Mesenchymal stem cell (in vitro differentiated cells and primary cell): ENCODE measurements at regions not wholly inside any gene's neighbourhood (a gene's known extent, or its start where the extent isn't known, plus 50 kb on each side); places are given as distances from the start of the nearest gene placed in this dataset.

Source experiments
- DNase-seq: peaks from one replicate; pipeline ENCODE4 v3.0.0-alpha.2; 2013
- H2AFZ ChIP-seq: one replicate; pipeline ENCODE4 v1.6.1; 2013; ENCODE audit warnings: low read depth, mild to moderate bottlenecking, control low read depth, inconsistent platforms, low read length, moderate library complexity
- H2AK5ac ChIP-seq: 2 replicates; pipeline ENCODE4 v1.6.1; 2013; ENCODE audit warnings: low read length, moderate library complexity, mild to moderate bottlenecking, inconsistent platforms; ENCODE audit not compliant: severe bottlenecking
- H2BK120ac ChIP-seq: one replicate; pipeline ENCODE4 v1.6.1; 2013; ENCODE audit warnings: low read depth, mild to moderate bottlenecking, inconsistent platforms, low read length, moderate library complexity
- H2BK12ac ChIP-seq, 2 experiments: one replicate each; pipeline ENCODE4 v1.6.1; 2013; ENCODE audit warnings: inconsistent platforms in 2 of 2, low read length in 2 of 2, mild to moderate bottlenecking in 2 of 2, moderate library complexity in 2 of 2, control low read depth in 1 of 2
- H2BK15ac ChIP-seq: one replicate; pipeline ENCODE4 v1.6.1; 2013; ENCODE audit warnings: mild to moderate bottlenecking, low read depth, inconsistent platforms; ENCODE audit not compliant: poor library complexity, severe bottlenecking
- H2BK5ac ChIP-seq: 2 replicates; pipeline ENCODE4 v1.6.1; 2013; ENCODE audit warnings: low read depth, mild to moderate bottlenecking, low read length, control low read depth, inconsistent platforms; ENCODE audit not compliant: poor library complexity, severe bottlenecking
- H3K14ac ChIP-seq, 2 experiments: one replicate each; pipeline ENCODE4 v1.6.1; 2013; ENCODE audit warnings: inconsistent platforms in 2 of 2, low read length in 2 of 2, control low read depth in 1 of 2, mild to moderate bottlenecking in 1 of 2, moderate library complexity in 1 of 2
- H3K18ac ChIP-seq, 2 experiments: one replicate each; pipeline ENCODE4 v1.6.1; 2013; ENCODE audit warnings: inconsistent platforms in 2 of 2, low read length in 2 of 2, control low read depth in 1 of 2, low read depth in 1 of 2, mild to moderate bottlenecking in 1 of 2
- H3K23ac ChIP-seq, 2 experiments: one replicate each; pipeline ENCODE4 v1.6.1; 2013; ENCODE audit warnings: inconsistent platforms in 2 of 2, low read length in 2 of 2, mild to moderate bottlenecking in 2 of 2, moderate library complexity in 2 of 2, control low read depth in 1 of 2
- H3K27ac ChIP-seq: 2 replicates; pipeline ENCODE4 v1.5.1; 2013; ENCODE audit warnings: mild to moderate bottlenecking, moderate library complexity, low read length, control low read depth, inconsistent platforms; ENCODE audit not compliant: poor library complexity, severe bottlenecking
- H3K27me3 ChIP-seq, 2 experiments: 2 replicates each; pipeline versions ENCODE4 v1.6.1 to v1.7.0; 2013; ENCODE audit warnings: low read length in 2 of 2, mild to moderate bottlenecking in 2 of 2, moderate library complexity in 2 of 2, control low read depth in 1 of 2, inconsistent platforms in 1 of 2; ENCODE audit not compliant: control insufficient read depth in 1 of 2, insufficient read depth in 1 of 2
- H3K36me3 ChIP-seq, 2 experiments: 2 replicates each; pipeline versions ENCODE4 v1.6.1 to v1.7.0; 2013; ENCODE audit warnings: low read length in 2 of 2, control low read depth in 1 of 2, inconsistent platforms in 1 of 2, low read depth in 1 of 2, mild to moderate bottlenecking in 1 of 2; ENCODE audit not compliant: insufficient read depth in 2 of 2, control insufficient read depth in 1 of 2
- H3K4ac ChIP-seq, 2 experiments: one replicate each; pipeline ENCODE4 v1.6.1; 2013; ENCODE audit warnings: inconsistent platforms in 2 of 2, low read length in 2 of 2, mild to moderate bottlenecking in 2 of 2, moderate library complexity in 2 of 2, control low read depth in 1 of 2, low read depth in 1 of 2
- H3K4me1 ChIP-seq: 2 replicates; pipeline ENCODE4 v1.6.1; 2013; ENCODE audit warnings: low read depth, low read length, control low read depth; ENCODE audit not compliant: control insufficient read depth, insufficient read depth
- H3K4me2 ChIP-seq: 2 replicates; pipeline ENCODE4 v1.6.1; 2013; ENCODE audit warnings: low read length, mild to moderate bottlenecking, inconsistent platforms; ENCODE audit not compliant: poor library complexity, severe bottlenecking
- H3K4me3 ChIP-seq, 2 experiments: 2 replicates each; pipeline versions ENCODE4 v1.5.1 to v1.7.0; 2013; ENCODE audit warnings: low read length in 2 of 2, mild to moderate bottlenecking in 2 of 2, control low read depth in 1 of 2, low read depth in 1 of 2; ENCODE audit not compliant: insufficient read depth in 1 of 2
- H3K79me1 ChIP-seq: replicated peaks from 2 replicates; pipeline ENCODE4 v1.6.1; 2013; ENCODE audit warnings: mild to moderate bottlenecking, control low read depth, low read length, inconsistent platforms; ENCODE audit not compliant: poor library complexity, severe bottlenecking
- H3K9ac ChIP-seq: 2 replicates; pipeline ENCODE4 v1.7.0; 2013; ENCODE audit warnings: mild to moderate bottlenecking, low read length, moderate library complexity
- H3K9me3 ChIP-seq: 2 replicates; pipeline ENCODE4 v1.7.0; 2013; ENCODE audit warnings: mild to moderate bottlenecking, low read length; ENCODE audit not compliant: control insufficient read depth
- H4K8ac ChIP-seq: one replicate; pipeline ENCODE4 v1.6.1; 2013; ENCODE audit warnings: inconsistent platforms, mild to moderate bottlenecking, low read length, moderate library complexity
- H4K91ac ChIP-seq: one replicate; pipeline ENCODE4 v1.6.1; 2013; ENCODE audit warnings: mild to moderate bottlenecking, low read length, inconsistent platforms
- WGBS: methylation state at CpG from one replicate; pipeline ENCODE4 v1.1.7; 2013; ENCODE audit warnings: mixed read lengths; 5-methylcytosine and 5-hydroxymethylcytosine counted together

- no peak overlapping the region for H3K4me2 ChIP-seq
- no peak overlapping the region for H3K9ac ChIP-seq
- no peaks in the 10 kb centered on the region for H3K9me3 ChIP-seq
- no peak overlapping the region for H4K91ac ChIP-seq
- no peak overlapping the region for H3K14ac ChIP-seq
- no peak overlapping the region for H2BK120ac ChIP-seq
- no peak overlapping the region for H4K8ac ChIP-seq
- no peak overlapping the region for H2AFZ ChIP-seq
- no peak for DNase-seq
- H3K23ac ChIP-seq, result no peak overlapping the region
- H2BK5ac ChIP-seq, result no peak overlapping the region
- no peaks in the 10 kb centered on the region for H3K36me3 ChIP-seq
- H3K18ac ChIP-seq, result no peak overlapping the region
- WGBS, result 75% methylated on average over 10 of the region's 10 CpGs
- no peak overlapping the region for H2BK15ac ChIP-seq
- no peaks in the 10 kb centered on the region for H3K79me1 ChIP-seq
- peaks cover 2% of the 10 kb centered on the region for H3K4me1 ChIP-seq
- no peak overlapping the region for H2AK5ac ChIP-seq
- H2BK12ac ChIP-seq, result no peak overlapping the region
- no peak overlapping the region for H3K4ac ChIP-seq
- H3K4me3 ChIP-seq, result no peak overlapping the region
- H3K27ac ChIP-seq, result no peak overlapping the region
- H3K27me3 ChIP-seq, result no peaks in the 10 kb centered on the region
Measured at GRCh38 chr13:111555268-111555808, 234.9 kb downstream of the TEX29 start.

DNA sequence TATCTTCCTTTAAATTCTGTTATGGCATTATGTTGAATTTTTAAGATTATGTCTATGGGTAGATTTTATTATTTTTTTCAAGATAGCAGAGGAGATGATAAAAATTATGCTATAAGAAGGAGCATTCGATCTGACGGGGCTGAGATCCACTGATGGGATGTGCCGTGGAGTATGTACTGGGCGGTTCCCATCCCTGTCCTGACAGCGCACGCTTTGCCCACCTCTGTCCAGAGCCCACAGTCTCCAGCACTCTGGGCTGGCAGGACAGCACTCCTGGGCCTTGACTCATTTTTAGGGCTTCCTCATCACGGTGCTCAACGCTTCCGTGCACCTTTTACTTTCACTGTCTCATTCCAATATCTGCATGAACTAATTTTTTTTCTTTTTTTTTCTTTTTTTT lies 235.5 kb downstream of the TEX29 start:
- Histone ChIP-seq H3K23ac (no peak overlapping the region), H4K91ac (no peak overlapping the region), H3K27me3 (no peaks in the 10 kb centered on the region), H3K27ac (no peak overlapping the region), H3K9ac (no peak overlapping the region), H3K4ac (no peak overlapping the region), H3K36me3 (no peaks in the 10 kb centered on the region), H3K4me2 (no peak overlapping the region), H4K8ac (no peak overlapping the region), H2BK5ac (no peak overlapping the region), H3K79me1 (no peaks in the 10 kb centered on the region), H3K4me1 (peaks cover 2% of the 10 kb centered on the region), H3K9me3 (no peaks in the 10 kb centered on the region), H2AFZ (no peak overlapping the region), H3K14ac (no peak overlapping the region), H2BK12ac (no peak overlapping the region), H2BK120ac (no peak overlapping the region), H2AK5ac (no peak overlapping the region), H2BK15ac (no peak overlapping the region), H3K18ac (no peak overlapping the region), H3K4me3 (no peak overlapping the region)
- 81% methylated on average over 9 of the region's 9 CpGs for WGBS
- no peak for DNase-seq

GRCh38 chr13:111556496-111556895 lies 236.1 kb downstream of the TEX29 start:
- H2AFZ ChIP-seq, result no peak overlapping the region
- H2BK12ac ChIP-seq, result no peak overlapping the region
- no peak overlapping the region for H3K14ac ChIP-seq
- H2BK15ac ChIP-seq, result no peak overlapping the region
- no peak overlapping the region for H3K23ac ChIP-seq
- no peaks in the 10 kb centered on the region for H3K36me3 ChIP-seq
- DNase-seq, result no peak
- H3K4ac ChIP-seq, result no peak overlapping the region
- H4K91ac ChIP-seq, result no peak overlapping the region
- no peak overlapping the region for H2AK5ac ChIP-seq
- peaks cover 2% of the 10 kb centered on the region for H3K4me1 ChIP-seq
- no peaks in the 10 kb centered on the region for H3K27me3 ChIP-seq
- H2BK120ac ChIP-seq, result no peak overlapping the region
- no peak overlapping the region for H3K18ac ChIP-seq
- H3K9me3 ChIP-seq, result no peaks in the 10 kb centered on the region
- 88% methylated on average over 11 of the region's 13 CpGs for WGBS
- H4K8ac ChIP-seq, result no peak overlapping the region
- H3K4me2 ChIP-seq, result no peak overlapping the region
- H3K27ac ChIP-seq, result no peak overlapping the region
- H2BK5ac ChIP-seq, result no peak overlapping the region
- H3K79me1 ChIP-seq, result no peaks in the 10 kb centered on the region
- H3K9ac ChIP-seq, result no peak overlapping the region
- H3K4me3 ChIP-seq, result no peak overlapping the region

- Histone ChIP-seq H4K8ac (no peak overlapping the region), H3K36me3 (no peaks in the 10 kb centered on the region), H3K79me1 (no peaks in the 10 kb centered on the region), H2BK12ac (no peak overlapping the region), H3K4ac (no peak overlapping the region), H3K4me1 (peaks cover 2% of the 10 kb centered on the region), H3K4me3 (no peak overlapping the region), H3K23ac (no peak overlapping the region), H3K27ac (no peak overlapping the region), H3K27me3 (no peaks in the 10 kb centered on the region), H3K4me2 (no peak overlapping the region), H2BK120ac (no peak overlapping the region), H2BK15ac (no peak overlapping the region), H2AFZ (no peak overlapping the region), H3K14ac (no peak overlapping the region), H4K91ac (no peak overlapping the region), H2AK5ac (no peak overlapping the region), H3K9me3 (no peaks in the 10 kb centered on the region), H2BK5ac (no peak overlapping the region), H3K18ac (no peak overlapping the region), H3K9ac (no peak overlapping the region)
- DNase-seq, result no peak
- WGBS, result 83% methylated on average over 19 of the region's 19 CpGs
Measured at GRCh38 chr13:111557921-111558699, 237.7 kb downstream of the TEX29 start.
